HG03159 (cell line): ENCODE measurements at regions not wholly inside any gene's neighbourhood (a gene's known extent, or its start where the extent isn't known, plus 50 kb on each side); places are given as distances from the start of the nearest gene placed in this dataset.
A peak's percentile ranks its signal among the peaks of the same experiment; 100 is the strongest.
"Not testable (repeated sequence)": the region's sequence is repeated elsewhere in the genome, so short reads cannot be mapped to it uniquely, and the experiment has no call there.

Experiments
- ATAC-seq: cut with Tn5 transposase; IDR thresholded peaks from one replicate; pipeline ENCODE4 v1.9.1; 2021; ENCODE audit warnings: mild to moderate bottlenecking, moderate library complexity; ENCODE audit not compliant: unreplicated experiment

- ATAC-seq: no peak
Observed at GRCh38 chr12:18008642-18009041, 81.4 kb downstream of the RERGL start.

- no peak for ATAC-seq
Observed at GRCh38 chr12:17999174-17999801, 90.7 kb downstream of the RERGL start.

- ATAC-seq: peak; percentile 97
Observed at GRCh38 chr12:17992002-17992656, 97.9 kb downstream of the RERGL start.

- ATAC-seq: no peak
Observed at GRCh38 chr12:17982556-17982955, 107.4 kb downstream of the RERGL start.

- no peak for ATAC-seq
Observed at GRCh38 chr12:17976202-17976601, 113.8 kb downstream of the RERGL start.

- no peak for ATAC-seq
Observed at GRCh38 chr12:17975763-17976162, 114.2 kb downstream of the RERGL start.

- no peak for ATAC-seq
Observed at GRCh38 chr12:17975239-17975638, 114.8 kb downstream of the RERGL start.

- no peak for ATAC-seq
Observed at GRCh38 chr12:17971850-17972249, 118.1 kb downstream of the RERGL start.

GRCh38 chr12:17954788-17955187 is 135.2 kb downstream of the RERGL start:
- no peak for ATAC-seq

GRCh38 chr12:17950898-17951297 is 139.1 kb downstream of the RERGL start:
- no peak for ATAC-seq

- no peak for ATAC-seq
Observed at GRCh38 chr12:17949558-17950141, 140.3 kb downstream of the RERGL start.

GRCh38 chr12:17928708-17929366 is 161.2 kb downstream of the RERGL start:
- no peak for ATAC-seq

GRCh38 chr12:17918013-17918412 is 172.0 kb downstream of the RERGL start:
- no peak for ATAC-seq

- ATAC-seq: no peak
Observed at GRCh38 chr12:17884581-17884980, 205.4 kb downstream of the RERGL start.

- no peak for ATAC-seq
Observed at GRCh38 chr12:17878714-17879113, 211.3 kb downstream of the RERGL start.

GRCh38 chr12:17875230-17875629 is 214.8 kb downstream of the RERGL start:
- no peak for ATAC-seq

GRCh38 chr12:17866802-17867201 is 223.2 kb downstream of the RERGL start:
- ATAC-seq: no peak

GRCh38 chr12:17855548-17855947 is 234.4 kb downstream of the RERGL start:
- not testable (repeated sequence) for ATAC-seq

GRCh38 chr12:17853054-17853453 is 236.9 kb downstream of the RERGL start:
- no peak for ATAC-seq

GRCh38 chr12:17841496-17841895 is 248.5 kb downstream of the RERGL start:
- ATAC-seq: no peak

GRCh38 chr12:17829813-17830212 is 260.2 kb downstream of the RERGL start:
- ATAC-seq: no peak

- ATAC-seq: no peak
Observed at GRCh38 chr12:17818931-17819330, 271.1 kb downstream of the RERGL start.
